CD4-positive, alpha-beta T cell (primary cell): ENCODE measurements at regions not wholly inside any gene's neighbourhood (a gene's known extent, or its start where the extent isn't known, plus 50 kb on each side); places are given as distances from the start of the nearest gene placed in this dataset.

Source experiments
- ATAC-seq: fragments of 200-7000 bp; cut with Tn5 transposase; one replicate; pipeline ENCODE4 v1.10.0; 2022; ENCODE audit warnings: mild to moderate bottlenecking; ENCODE audit not compliant: poor library complexity
- CTCF ChIA-PET: fragments of 350-600 bp; sonication (Branson Sonifier 250); formaldehyde crosslinking; loops from one replicate; lab custom pipeline; 2021; ENCODE audit warnings: antibody characterized with exemption, inconsistent platforms; lab: Charles Lee
- POLR2A ChIA-PET: fragments of 350-600 bp; sonication (Branson Sonifier 250); formaldehyde crosslinking; loops from one replicate; lab custom pipeline; 2021; ENCODE audit warnings: antibody characterized with exemption, inconsistent platforms; lab: Charles Lee
- DNase-seq, 14 experiments: peaks; one replicate each; pipeline ENCODE4 v3.0.0-alpha.2; 2013 to 2020; ENCODE audit warnings: mixed read lengths in 2 of 14
- H3K27ac ChIP-seq, 2 donors: one replicate each; pipeline versions ENCODE4 v1.5.1 to v1.7.0; 2013; ENCODE audit warnings: low read length in 2 of 2, low read depth in 1 of 2, mild to moderate bottlenecking in 1 of 2
- H3K27me3 ChIP-seq, 2 experiments: 1 replicate in 1 of 2; 2 replicates in 1 of 2; pipeline versions ENCODE4 v1.6.1 to v1.7.0; 2013; ENCODE audit warnings: low read length in 2 of 2, control low read depth in 1 of 2, mild to moderate bottlenecking in 1 of 2, moderate library complexity in 1 of 2; ENCODE audit not compliant: insufficient read depth in 2 of 2, control insufficient read depth in 1 of 2
- H3K36me3 ChIP-seq: one replicate; pipeline ENCODE4 v1.6.1; 2013; ENCODE audit warnings: low read length, control low read depth; ENCODE audit not compliant: insufficient read depth
- H3K4me1 ChIP-seq: one replicate; pipeline ENCODE4 v1.6.1; 2013; ENCODE audit warnings: low read length, control low read depth; ENCODE audit not compliant: insufficient read depth
- H3K4me3 ChIP-seq: one replicate; pipeline ENCODE4 v1.5.1; 2013; ENCODE audit warnings: mild to moderate bottlenecking, low read length, moderate library complexity
- H3K9me3 ChIP-seq, 2 experiments: 1 replicate in 1 of 2; 2 replicates in 1 of 2; pipeline versions ENCODE4 v1.6.1 to v1.7.0; 2013; ENCODE audit warnings: low read length in 2 of 2, mild to moderate bottlenecking in 2 of 2, control low read depth in 1 of 2, moderate library complexity in 1 of 2; ENCODE audit not compliant: control insufficient read depth in 1 of 2, insufficient read depth in 1 of 2
- H3K27ac Mint-ChIP-seq: one replicate; pipeline ENCODE4 v1.8.0; 2020; ENCODE audit warnings: mixed read lengths
- H3K27me3 Mint-ChIP-seq: one replicate; pipeline ENCODE4 v1.8.0; 2021; ENCODE audit warnings: mixed read lengths
- H3K36me3 Mint-ChIP-seq: one replicate; pipeline ENCODE4 v1.8.0; 2021; ENCODE audit warnings: low read depth, mixed read lengths
- H3K4me1 Mint-ChIP-seq: one replicate; pipeline ENCODE4 v1.8.0; 2021; ENCODE audit warnings: low read depth, mixed read lengths
- H3K4me3 Mint-ChIP-seq: one replicate; pipeline ENCODE4 v1.8.0; 2020; ENCODE audit warnings: mild to moderate bottlenecking, mixed read lengths
- H3K9me3 Mint-ChIP-seq: one replicate; pipeline ENCODE4 v1.8.0; 2020; ENCODE audit warnings: mixed read lengths
- CTCF ChIP-seq: fragments of 200-600 bp; IDR thresholded peaks from one replicate; pipeline ENCODE4 v1.8.0; 2022; ENCODE audit warnings: antibody characterized with exemption, mild to moderate bottlenecking
- intact Hi-C, 2 experiments: fragments of 100-400 bp; cut with DNase I in 1 of 2; cut with micrococcal nuclease in 1 of 2; formaldehyde crosslinking; loops; one replicate each; pipeline versions ENCODE4 v1.15.1 to v1.9.0; 2023 to 2025; cut with DNase I, micrococcal nuclease

GRCh38 chr18:77959248-77959647, 709.6 kb downstream of the GALR1 start:
- Mint-ChIP-seq H3K4me3 (no peak overlapping the region), H3K27ac (no peak overlapping the region), H3K36me3 (no peaks in the 10 kb centered on the region), H3K27me3 (no peaks in the 10 kb centered on the region), H3K9me3 (peaks cover 10% of the 10 kb centered on the region), H3K4me1 (no peaks in the 10 kb centered on the region)
- no peaks in the 10 kb centered on the region for H3K27me3 ChIP-seq
- ATAC-seq (no peak), DNase-seq (no peak)
- intact Hi-C loops, result no loop called here
- ChIA-PET CTCF (no interaction called here), POLR2A (no interaction called here)
- no peaks in the 10 kb centered on the region for H3K4me1 ChIP-seq
- no peak overlapping the region for H3K4me3 ChIP-seq
- TF ChIP-seq CTCF, result no peak
- H3K27ac ChIP-seq, result no peak overlapping the region
- peaks cover 4 to 7% of the 10 kb centered on the region in 2 experiments for H3K9me3 ChIP-seq
- no peaks in the 10 kb centered on the region for H3K36me3 ChIP-seq

- no peak for TF ChIP-seq CTCF
- no peaks in the 10 kb centered on the region for H3K36me3 Mint-ChIP-seq
These were observed 711.3 kb downstream of the GALR1 start for GRCh38 chr18:77960791-77961410.

GRCh38 chr18:77967071-77967470, 717.4 kb downstream of the GALR1 start:
- Histone ChIP-seq H3K4me1 (no peaks in the 10 kb centered on the region), H3K4me3 (no peak overlapping the region), H3K27ac (no peak overlapping the region), H3K9me3 (peaks cover 0 to 10% of the 10 kb centered on the region in 2 experiments), H3K27me3 (no peaks in the 10 kb centered on the region), H3K36me3 (no peaks in the 10 kb centered on the region)
- no peak overlapping the region for H3K27ac Mint-ChIP-seq
- ATAC-seq (no peak), DNase-seq (no peak)
- peaks cover 7% of the 10 kb centered on the region for H3K27me3 Mint-ChIP-seq
- no peak for TF ChIP-seq CTCF
- intact Hi-C loops, result no loop called here
- POLR2A ChIA-PET, result no interaction called here
- no peaks in the 10 kb centered on the region for H3K4me1 Mint-ChIP-seq
- H3K9me3 Mint-ChIP-seq, result peaks cover 3% of the 10 kb centered on the region
- H3K4me3 Mint-ChIP-seq, result no peak overlapping the region
- H3K36me3 Mint-ChIP-seq, result no peaks in the 10 kb centered on the region
- CTCF ChIA-PET, result no interaction called here

More at GRCh38 chr18:77960791-77961410, 711.3 kb downstream of the GALR1 start:
- DNase-seq (no peak), ATAC-seq (no peak)
- POLR2A ChIA-PET, result no interaction called here
- no peaks in the 10 kb centered on the region for H3K27me3 ChIP-seq
- no peaks in the 10 kb centered on the region for H3K4me1 Mint-ChIP-seq
- H3K4me1 ChIP-seq, result no peaks in the 10 kb centered on the region
- H3K36me3 ChIP-seq, result no peaks in the 10 kb centered on the region
- no peak overlapping the region for H3K4me3 ChIP-seq
- H3K9me3 Mint-ChIP-seq, result peaks cover 10% of the 10 kb centered on the region
- CTCF ChIA-PET, result no interaction called here
- no peak overlapping the region for H3K27ac Mint-ChIP-seq
- intact Hi-C loops, result no loop called here
- no peak overlapping the region for H3K27ac ChIP-seq
- no peaks in the 10 kb centered on the region for H3K27me3 Mint-ChIP-seq
- no peak overlapping the region for H3K4me3 Mint-ChIP-seq
- peaks cover 4 to 7% of the 10 kb centered on the region in 2 experiments for H3K9me3 ChIP-seq
